CD4-positive, alpha-beta T cell treated with Interleukin-4 for 4 hours (primary cell): ENCODE measurements at regions not wholly inside any gene's neighbourhood (a gene's known extent, or its start where the extent isn't known, plus 50 kb on each side); places are given as distances from the start of the nearest gene placed in this dataset.

ENCODE experiments used
- DNase-seq: peaks from one replicate; pipeline ENCODE4 v3.0.0-alpha.2; 2020

DNA sequence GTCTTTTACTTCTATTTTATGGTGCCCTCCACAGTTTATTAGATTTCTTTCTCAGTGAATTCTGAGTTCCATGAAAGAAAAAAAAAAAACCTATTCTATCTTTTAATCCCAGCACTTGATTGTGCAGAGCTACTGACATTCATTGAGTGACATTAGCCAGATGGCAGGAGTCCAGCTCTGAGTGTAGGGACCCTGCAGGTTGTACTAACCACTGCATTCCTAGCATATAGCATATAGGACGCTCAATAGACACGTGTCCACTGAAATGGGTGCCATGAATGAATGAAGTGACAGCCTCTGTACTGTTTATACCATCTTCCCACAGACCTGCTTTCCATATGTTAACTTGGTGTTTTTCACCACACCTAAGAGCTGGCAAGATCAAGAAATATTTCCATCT, 206.3 kb downstream of the RAP2A start:
- DNase-seq = no peak

DNA sequence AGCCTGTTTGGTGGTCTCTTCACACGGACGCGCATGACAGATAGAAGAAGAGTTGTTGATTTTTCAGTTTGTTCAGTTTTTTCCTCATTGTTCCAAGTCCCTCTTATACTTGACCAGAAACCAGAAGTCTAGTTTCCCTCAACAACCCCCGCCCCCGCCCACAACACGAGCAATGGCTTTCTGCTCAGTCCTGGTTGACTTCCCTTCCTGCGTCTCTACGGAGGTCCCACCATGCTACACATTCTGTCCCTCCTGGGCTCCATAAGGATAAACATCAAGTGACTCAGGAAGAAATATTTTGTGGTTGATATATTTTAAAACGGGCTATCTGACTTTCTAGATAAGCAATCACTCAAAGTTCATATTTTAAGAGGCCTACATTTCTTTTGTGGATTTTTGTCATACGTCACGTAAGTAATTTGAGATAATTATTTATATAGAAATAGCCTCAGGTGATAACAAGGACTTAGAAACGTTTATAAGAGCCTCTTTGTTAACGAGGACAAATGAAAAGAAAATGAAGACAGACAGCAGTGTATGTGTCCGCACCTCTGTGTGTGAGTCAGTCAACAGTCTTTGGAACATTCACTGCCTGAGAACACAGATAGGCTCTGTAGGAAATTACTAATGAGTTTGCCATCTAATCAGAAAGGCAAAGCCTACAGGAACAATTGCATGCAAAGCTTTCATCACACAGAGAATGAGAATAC, 214.4 kb downstream of the RAP2A start:
- no peak for DNase-seq

DNA sequence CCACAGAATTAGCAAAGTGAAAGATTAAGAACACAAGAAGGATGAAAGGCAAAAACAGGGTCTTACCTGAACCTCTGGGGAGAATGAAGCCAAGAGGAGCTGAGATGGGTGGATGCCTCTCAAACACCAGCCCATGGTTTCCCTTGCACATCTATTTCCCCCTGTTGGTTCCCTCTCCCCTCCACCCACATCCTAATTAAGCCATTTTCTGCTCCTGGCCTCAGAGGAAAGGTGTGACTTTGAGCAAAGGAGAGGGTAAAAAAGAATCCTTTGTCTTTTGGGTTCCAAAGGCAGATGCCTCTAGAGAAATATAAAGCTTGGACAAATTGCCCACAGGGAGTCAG, 214.9 kb downstream of the RAP2A start:
- DNase-seq = no peak

DNA sequence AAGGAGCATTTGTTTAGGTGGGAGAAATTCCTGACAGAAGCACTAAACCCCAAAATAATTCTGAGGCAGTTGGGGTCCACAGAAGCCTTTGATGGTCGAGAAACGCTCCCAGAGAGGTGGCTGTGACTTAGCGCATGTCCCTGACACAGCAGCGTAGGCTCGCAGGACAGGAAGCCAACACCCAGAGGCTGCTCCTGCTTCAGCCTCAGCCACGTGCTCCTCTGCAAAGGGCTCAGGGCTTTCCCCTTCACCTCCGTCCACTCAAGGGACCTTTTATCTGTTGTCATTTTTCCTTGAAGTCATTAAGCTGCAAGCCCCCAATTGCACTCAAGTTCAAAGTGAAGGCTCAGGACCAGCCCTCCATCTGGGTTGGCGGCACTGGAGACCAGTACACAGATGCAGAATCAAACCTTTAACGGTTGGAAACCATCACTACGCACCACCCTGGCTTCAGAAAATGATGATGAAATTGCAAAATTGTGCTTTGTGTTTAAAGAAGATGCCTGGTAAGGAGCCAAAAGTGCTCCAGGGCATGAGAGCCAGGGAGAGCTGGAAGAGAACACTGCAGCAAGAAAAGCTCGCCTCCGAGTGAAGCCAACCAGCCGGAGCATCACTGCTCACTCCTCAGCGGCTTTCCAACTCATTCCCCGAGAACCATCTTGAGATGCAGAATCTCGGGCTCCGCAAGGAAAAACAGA, 219.6 kb downstream of the RAP2A start:
- DNase-seq = no peak

DNA sequence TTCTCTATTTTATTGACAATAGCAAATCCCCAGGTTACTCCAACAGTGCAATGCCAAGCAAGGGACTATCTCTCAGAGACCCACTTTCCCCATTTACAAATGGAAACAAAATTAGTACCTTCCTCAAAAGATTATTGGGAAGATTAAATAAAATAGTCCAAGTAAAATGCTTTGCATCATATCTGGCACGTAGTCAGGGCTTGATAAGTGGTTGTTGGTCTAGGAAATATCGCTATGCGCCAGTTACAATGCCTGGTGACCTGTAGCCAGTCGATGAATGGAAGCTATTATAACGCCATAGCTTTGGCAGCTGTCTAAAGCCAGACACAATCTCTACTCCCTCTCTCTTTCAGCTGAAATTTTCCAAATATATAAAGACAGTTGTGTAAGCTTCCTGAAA, 220.3 kb downstream of the RAP2A start:
- DNase-seq = no peak

DNA sequence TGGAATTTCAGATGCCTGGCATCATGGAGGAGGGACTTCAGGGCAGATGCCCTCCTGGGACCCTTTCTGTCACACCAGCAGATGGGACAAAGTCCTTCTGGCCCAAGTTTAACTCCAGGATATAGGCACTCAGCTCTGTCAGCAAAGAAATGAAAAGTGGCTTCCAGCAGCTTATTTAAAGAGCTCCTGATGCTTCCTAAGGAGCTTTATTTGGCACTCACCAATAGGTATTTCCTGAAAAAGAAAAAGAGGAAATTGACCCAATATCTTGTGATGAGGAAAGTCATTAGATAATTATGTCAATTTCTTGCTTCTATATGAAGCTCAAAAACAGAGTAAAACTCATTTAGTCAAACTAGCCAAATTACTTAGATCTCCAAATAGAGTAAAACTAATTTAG, 224.6 kb downstream of the RAP2A start:
- no peak for DNase-seq

DNA sequence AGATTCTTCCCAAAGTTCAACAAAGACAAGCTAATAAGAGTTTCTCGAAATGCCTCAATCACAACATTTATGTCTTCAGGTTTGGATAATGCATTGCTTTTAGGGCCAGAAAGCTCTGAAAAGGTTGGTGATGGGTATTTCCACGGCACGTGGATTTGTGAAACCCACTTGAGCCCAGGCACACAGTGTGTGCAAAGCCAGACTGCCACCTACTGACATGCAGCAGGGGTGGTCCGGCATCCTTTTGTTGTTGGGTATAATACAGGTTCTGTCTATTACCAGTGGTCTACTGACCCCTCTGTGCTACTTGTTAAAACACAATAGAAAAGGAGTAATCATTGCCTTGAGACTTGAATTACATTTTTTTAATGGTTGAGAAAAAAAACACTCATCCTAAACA, 225.6 kb downstream of the RAP2A start:
- DNase-seq = no peak

DNA sequence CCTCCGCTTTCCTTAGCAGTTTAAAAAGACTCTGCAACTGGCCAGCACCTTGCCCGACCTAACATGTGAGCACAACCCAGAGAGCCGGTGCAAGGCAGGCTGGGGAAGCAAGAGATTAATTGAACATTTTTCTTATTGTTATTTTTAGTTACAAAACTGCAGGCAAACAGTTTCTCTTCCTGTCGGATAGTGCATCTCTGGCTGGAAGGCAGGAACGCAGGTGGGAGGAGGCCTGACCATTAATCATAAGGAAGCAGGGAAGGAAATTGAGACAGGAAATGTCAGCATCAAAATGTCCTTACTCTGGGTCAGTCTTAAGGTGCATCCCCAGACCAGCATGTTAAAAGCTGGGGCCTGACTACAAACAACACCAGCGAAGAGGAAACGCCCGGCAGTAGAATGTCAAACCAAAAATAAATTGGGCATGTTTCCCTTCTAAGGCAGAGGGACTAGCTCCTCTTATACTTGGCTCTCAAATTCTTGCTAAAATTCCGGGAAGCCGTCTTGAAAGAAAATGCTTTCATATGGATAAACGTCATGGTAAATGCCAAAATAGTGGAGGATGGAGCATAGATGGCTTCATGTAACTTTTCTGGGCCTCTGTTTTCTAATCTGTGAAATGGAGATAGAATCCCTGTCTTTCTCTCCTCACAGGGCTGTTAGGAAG, 226.8 kb downstream of the RAP2A start:
- no peak for DNase-seq

DNA sequence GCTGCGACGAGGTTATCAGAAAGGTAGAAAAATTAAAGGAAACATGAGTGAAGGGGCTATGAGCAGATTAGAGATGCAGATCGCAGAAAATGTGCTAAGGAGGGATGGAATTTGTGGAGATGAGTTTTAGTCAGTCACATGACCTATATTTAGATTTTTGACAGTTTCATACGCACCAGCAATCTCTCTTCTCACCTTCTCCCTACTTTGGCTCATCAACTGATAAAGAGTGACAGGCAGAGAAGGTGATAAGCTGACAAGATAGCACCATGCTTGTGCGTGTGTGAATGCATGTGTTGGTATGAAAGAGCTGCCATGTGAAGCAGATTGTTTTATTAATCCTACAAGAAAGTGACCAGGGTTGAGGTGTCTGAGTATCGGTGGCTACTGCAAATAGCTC, 252.6 kb downstream of the RAP2A start:
- no peak for DNase-seq

DNA sequence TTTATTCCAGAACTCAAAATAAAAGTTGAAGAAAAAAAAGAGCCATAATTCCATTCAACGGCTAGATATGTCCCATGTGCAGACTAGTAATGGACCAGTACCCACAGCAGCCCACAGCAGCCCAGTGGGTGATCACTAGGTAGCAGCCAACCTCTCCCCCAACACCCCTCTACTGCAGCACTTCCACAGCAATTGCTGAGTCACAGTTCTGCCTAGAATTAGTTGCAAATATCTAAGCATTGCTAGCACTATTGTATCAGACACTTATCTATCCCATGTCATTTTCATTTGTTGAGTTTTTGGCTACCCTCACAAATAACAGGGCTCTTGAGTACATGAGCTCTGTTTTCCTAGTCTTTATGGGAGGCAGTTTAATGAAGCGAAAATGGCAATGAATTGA, 258.7 kb downstream of the RAP2A start:
- DNase-seq = no peak

DNA sequence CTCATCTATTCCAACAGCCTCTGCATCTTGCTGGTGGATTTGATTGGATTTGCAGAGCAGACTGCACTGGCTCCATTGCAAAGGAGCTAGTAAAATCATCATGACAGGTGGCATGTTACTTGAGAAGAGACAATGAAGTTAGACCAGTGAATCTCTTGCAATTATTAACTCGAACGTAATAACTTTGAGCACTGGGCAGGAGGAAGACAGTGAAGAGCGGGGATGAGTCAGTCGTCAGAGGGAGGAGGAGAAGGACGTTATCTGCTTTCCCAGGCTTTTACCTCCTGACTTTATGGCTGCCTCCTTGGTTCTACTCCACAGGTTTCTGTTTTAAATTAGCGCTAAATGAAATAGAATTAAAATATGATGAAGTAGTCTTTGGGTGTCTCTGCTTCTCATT, 257.8 kb upstream of the IPO5 start:
- no peak for DNase-seq

DNA sequence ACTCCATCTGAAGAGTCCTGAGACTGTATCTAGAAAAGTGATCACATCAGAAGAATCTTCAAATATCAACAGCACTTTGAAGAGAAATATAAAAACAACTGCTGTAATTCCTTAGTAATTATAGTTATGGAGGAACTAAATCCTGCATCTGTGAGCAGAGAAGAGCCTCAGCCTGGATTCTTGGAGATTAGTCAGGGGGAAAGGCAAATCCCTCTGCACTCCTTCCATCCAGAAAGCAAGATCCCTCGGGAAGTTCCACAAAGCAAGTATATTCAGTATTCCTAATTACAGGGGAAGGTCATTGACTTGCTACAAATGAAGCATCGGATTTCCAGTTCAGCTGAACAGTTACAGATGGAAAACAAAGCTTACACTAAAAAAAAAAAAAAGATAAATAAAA, 256.6 kb upstream of the IPO5 start:
- DNase-seq = no peak

DNA sequence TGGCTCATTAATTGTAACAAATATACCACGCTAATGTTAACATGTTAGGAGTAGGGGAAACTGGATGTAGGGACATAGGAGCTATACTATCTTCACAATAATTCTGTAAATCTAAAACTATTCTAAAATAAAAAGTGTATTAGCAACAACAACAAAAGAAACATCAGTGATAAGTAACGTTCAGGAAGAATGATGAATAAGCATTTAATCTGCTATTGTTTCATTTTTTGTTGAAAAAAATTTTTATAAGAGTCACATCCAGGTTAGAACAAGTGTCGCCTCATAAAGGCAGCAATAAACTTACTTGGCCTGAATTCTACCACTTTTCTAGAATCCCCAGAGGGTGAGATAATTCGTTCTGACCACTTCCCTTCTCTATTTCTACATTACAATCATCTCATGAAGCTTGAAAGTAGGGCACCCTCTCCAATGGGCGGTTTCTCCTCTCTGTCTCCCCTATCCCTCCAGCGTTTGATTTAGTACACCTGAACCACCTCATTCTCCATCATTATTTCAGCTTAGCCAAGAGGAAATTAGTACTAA, 253.1 kb upstream of the IPO5 start:
- no peak for DNase-seq

DNA sequence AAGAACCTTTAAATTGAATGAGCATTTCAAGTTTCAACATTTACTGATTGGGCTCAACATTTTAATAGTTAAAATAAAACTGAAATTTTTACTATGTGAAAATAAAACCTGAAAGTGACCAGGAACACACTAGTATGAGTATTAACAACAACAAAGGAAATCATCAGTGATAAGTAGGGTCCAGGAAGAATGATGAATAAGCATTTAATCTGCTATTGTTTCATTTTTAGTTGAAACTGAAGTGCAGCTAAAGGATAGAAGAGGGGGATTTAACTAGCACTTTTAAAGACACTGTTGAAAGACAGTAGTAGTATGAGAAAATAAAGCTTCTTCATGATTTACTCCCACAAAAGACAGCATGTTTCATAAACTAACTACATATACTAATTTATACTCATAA, 250.9 kb upstream of the IPO5 start:
- no peak for DNase-seq

DNA sequence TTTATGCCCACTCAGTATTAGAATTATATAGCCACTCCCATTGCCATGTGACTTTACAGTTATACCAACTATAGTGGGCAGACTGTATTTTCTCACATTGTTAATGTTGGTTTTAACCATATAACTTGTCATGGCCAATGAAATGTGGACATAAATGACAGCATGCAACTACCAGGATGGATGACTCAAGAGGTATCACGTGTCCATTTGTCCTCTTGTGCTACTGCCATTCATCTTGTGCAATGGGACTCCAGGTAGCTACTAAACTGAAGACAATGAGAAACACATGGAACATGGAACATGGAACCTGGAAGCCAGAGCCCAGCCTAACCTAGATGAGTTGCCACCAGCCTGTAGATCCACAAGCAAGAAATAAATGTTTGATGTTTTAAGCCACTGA, 242.7 kb upstream of the IPO5 start:
- DNase-seq = no peak

DNA sequence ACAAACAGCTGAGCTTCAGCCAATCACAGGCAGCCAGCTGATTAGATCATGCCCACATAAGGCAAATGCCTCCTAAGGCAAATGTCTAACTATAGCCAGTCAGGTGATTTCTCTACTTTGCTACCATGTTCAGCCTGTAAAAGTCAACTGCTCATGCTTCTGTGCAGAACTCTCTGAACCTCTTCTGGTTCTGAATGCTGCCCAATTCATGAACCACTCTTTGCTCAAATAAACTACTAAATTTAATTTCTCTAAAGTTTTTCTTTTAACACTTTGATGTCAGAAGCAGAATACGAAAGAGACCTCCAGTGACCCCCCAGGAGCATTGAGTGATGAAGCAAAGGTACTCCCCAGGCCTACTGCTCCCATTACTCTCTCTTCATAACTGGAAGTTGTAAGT, 240.7 kb upstream of the IPO5 start:
- DNase-seq = no peak

DNA sequence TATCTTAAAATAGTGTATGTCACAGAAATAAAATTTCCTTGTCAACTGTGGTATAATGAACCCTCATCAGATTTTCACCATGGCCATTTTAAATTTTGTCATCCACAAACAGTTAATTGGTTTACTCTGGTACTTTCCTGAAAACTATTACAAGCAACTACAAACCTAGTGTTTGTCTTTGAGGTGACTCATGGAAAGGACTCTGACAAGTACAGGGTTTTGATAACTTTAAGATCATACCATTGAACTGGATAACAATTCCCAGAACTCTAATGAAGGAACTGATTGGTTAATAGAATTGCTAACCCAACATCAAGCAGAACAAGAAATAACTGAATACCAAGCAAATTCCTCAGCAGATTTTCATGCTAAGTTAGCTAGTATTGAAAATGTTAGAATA, 237.7 kb upstream of the IPO5 start:
- DNase-seq = no peak

DNA sequence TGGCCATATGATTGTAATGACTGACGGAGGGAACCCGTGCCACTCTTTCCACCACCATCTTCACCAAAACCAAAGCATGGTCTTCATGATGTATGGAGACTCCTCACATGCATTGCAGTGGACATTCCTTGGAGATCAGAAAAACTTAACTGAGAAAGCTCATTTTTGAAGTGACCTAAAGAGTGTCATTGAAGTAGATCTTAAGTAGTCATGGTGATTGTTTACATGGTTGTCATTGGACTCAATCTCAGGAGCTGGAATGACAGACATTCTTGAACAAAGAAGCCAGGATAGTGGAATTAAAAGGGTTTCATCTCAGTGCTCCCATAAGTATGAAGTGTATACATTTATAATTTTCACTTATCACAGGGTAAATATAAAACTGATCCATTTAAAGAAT, 236.7 kb upstream of the IPO5 start:
- no peak for DNase-seq

DNA sequence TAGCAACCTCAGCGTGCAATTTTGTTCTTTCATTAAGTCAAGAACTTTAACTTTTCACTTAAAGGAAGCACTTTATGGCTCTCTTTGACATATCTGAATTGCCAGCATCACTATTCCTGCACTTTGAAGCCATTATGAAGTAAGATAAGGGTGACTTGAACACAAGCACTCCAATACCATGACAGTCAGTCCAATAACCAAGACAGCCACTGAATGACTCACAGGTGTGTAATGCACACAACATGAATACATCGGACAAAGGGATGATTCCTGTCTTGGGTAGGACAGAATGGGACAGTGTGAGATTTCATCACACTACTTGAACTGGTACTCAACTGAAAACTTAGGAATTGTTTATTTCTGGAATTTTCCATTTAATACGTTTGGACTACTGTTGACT, 233.7 kb upstream of the IPO5 start:
- DNase-seq = no peak

DNA sequence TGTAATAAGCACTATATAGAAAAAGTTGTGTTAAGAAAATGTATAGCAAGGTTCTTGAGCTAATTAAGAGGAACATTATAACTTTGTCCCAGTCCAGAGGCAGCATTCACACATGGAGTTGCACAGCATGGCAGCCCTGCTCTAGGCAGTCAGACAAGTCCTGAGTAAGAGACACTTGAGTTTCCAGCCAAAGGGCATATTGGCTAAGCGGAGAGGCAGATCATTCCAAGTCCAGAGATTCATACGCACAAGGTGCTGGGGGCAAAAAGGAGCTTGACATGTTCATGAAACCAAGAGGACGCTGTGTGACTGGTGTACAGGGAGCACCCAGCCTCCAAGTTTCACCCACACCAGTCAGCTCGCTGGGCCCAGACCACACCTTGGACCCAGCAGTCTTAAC, 232.6 kb upstream of the IPO5 start:
- DNase-seq = no peak

DNA sequence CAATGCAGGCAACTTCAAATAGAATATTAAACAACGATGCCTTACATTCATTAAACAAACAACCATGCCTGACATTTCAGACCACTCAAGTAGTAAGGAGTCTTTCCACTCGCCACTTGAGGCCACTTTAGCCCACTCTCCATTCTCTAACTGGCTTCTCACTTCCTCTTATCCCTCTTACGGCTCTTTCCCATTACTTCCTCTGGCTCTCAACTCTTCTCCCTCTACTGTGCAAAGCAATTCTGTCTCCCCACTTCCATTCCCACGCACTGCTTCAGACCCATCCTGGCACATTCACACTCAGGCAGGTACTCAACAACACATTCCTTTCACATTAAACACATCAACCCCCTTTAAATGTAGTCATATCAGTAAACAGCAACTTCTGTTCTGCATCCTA, 229.8 kb upstream of the IPO5 start:
- DNase-seq = no peak

DNA sequence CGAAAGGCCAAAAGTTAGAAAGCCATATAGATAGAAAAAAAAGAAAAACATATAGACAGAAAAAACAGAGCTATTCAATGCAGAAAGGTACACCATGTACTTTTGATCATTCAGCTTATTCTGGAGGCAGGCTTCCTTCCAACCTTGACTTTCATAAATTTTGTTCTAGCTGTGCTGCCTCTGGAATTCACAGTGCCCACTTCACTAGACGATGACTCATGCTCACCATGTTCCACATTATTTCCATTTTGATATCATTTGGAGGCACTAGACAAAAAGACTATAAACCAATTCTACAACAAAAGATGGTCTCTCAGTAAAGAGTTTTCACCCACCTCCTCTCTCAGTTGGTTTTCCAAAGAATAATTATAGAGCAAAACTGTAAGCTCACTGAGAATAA, 229.0 kb upstream of the IPO5 start:
- DNase-seq = no peak

DNA sequence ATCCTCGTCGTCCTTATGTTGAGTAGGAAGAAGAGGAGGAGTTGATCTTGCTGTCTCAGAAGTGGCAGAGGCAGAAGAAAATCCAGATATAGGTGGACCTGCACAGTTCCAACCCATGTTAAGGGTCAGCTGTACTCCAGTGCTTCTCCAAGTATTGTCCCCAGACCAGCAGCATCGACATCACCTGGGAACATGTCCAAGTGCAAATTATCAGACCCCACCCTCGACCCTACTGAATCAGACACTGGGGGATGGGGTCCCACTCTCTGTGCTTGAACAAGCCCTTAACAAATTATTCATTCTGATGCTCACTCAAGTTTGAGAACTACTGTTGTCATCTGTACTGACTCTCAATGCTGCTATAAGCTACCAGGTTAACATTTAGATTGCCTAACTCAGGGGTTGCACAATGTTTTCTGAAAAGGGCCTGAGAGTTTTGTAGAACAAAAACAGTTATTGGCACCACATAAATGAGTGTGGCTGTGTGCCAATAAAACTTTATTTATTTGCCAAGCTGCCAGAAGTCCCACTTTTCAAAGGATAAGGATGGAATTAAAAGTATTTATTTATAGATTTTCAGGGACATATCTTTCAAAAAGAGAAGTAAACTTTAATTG, 226.7 kb upstream of the IPO5 start:
- DNase-seq = no peak

DNA sequence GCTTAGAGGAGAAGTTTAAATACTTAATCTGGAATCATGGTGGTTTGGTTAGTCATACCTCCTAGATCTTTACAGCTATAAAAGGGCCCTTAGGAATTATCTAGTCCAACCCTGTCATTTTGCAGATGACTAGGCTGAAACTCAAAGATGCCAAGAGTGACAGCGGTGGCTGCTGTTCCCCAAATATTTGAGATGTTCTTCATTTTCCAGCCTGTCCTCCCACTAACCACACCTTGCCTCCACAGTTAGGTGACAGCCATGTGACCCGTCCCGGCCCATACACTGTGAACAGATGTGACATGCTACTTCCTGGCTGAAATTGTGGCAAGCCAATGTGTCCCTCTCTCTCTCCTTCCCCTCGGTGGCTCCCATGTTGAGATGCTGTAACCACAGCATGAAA, 225.5 kb upstream of the IPO5 start:
- no peak for DNase-seq
